LHCN-M2 (cell line): ENCODE measurements at regions not wholly inside any gene's neighbourhood (a gene's known extent, or its start where the extent isn't known, plus 50 kb on each side); places are given as distances from the start of the nearest gene placed in this dataset.
"Not testable (repeated sequence)": the region's sequence is repeated elsewhere in the genome, so short reads cannot be mapped to it uniquely, and the experiment has no call there.

ENCODE experiments used
- DNase-seq: peaks from one replicate; pipeline ENCODE4 v3.0.0-alpha.2; 2012; ENCODE audit warnings: low read depth

GRCh38 chr20:12577213-12577612 lies 431.6 kb upstream of the SPTLC3 start:
- DNase-seq, result no peak

- DNase-seq, result no peak
Observed at GRCh38 chr20:12581644-12582289, 427.0 kb upstream of the SPTLC3 start.

GRCh38 chr20:12582710-12583109 lies 426.1 kb upstream of the SPTLC3 start:
- DNase-seq, result not testable (repeated sequence)

- DNase-seq, result no peak
Observed at GRCh38 chr20:12591949-12592470, 416.8 kb upstream of the SPTLC3 start.

- no peak for DNase-seq
Observed at GRCh38 chr20:12592756-12593155, 416.0 kb upstream of the SPTLC3 start.

- DNase-seq, result no peak
Observed at GRCh38 chr20:12593342-12593873, 415.4 kb upstream of the SPTLC3 start.

- DNase-seq, result no peak
Observed at GRCh38 chr20:12594410-12595088, 414.2 kb upstream of the SPTLC3 start.

- no peak for DNase-seq
Observed at GRCh38 chr20:12595841-12596240, 412.9 kb upstream of the SPTLC3 start.

- no peak for DNase-seq
Observed at GRCh38 chr20:12596863-12597262, 411.9 kb upstream of the SPTLC3 start.

- no peak for DNase-seq
Observed at GRCh38 chr20:12597551-12597950, 411.2 kb upstream of the SPTLC3 start.

GRCh38 chr20:12598894-12599293 lies 409.9 kb upstream of the SPTLC3 start:
- no peak for DNase-seq

GRCh38 chr20:12599494-12599893 lies 409.3 kb upstream of the SPTLC3 start:
- DNase-seq, result no peak

GRCh38 chr20:12605751-12606150 lies 403.0 kb upstream of the SPTLC3 start:
- DNase-seq, result no peak

GRCh38 chr20:12610871-12611270 lies 397.9 kb upstream of the SPTLC3 start:
- DNase-seq, result no peak

GRCh38 chr20:12614764-12615163 lies 394.0 kb upstream of the SPTLC3 start:
- no peak for DNase-seq

- DNase-seq, result no peak
Observed at GRCh38 chr20:12617076-12617475, 391.7 kb upstream of the SPTLC3 start.

GRCh38 chr20:12623870-12624269 lies 384.9 kb upstream of the SPTLC3 start:
- no peak for DNase-seq

GRCh38 chr20:12627485-12627884 lies 381.3 kb upstream of the SPTLC3 start:
- no peak for DNase-seq

- DNase-seq, result no peak
Observed at GRCh38 chr20:12638633-12639312, 370.0 kb upstream of the SPTLC3 start.

- DNase-seq, result no peak
Observed at GRCh38 chr20:12640251-12640650, 368.5 kb upstream of the SPTLC3 start.

GRCh38 chr20:12641619-12642018 lies 367.2 kb upstream of the SPTLC3 start:
- no peak for DNase-seq

- no peak for DNase-seq
Observed at GRCh38 chr20:12644461-12644860, 364.3 kb upstream of the SPTLC3 start.
